OCI-LY7 (cell line): ENCODE measurements at regions not wholly inside any gene's neighbourhood (a gene's known extent, or its start where the extent isn't known, plus 50 kb on each side); places are given as distances from the start of the nearest gene placed in this dataset.

Source experiments
- CTCF ChIP-seq: fragments of 200-600 bp; sonication (generic); conservative IDR thresholded peaks from 2 replicates; pipeline ENCODE4 v1.5.1; 2014; ENCODE audit warnings: mild to moderate bottlenecking, antibody characterized with exemption, low read length, moderate library complexity, mixed read lengths
- EZH2phosphoT487 ChIP-seq: fragments of 200-600 bp; sonication (generic); IDR thresholded peaks from 2 replicates; pipeline ENCODE4 v1.6.1; 2018; ENCODE audit warnings: low read depth, borderline replicate concordance, mild to moderate bottlenecking, mixed run types, antibody characterized with exemption, low read length, moderate library complexity, mixed read lengths

GRCh38 chr2:146634230-146635097 is 1210.4 kb upstream of the ACVR2A start:
- TF ChIP-seq CTCF (no peak), EZH2phosphoT487 (no peak)
